Mesendoderm (in vitro differentiated cells): ENCODE measurements at regions not wholly inside any gene's neighbourhood (a gene's known extent, or its start where the extent isn't known, plus 50 kb on each side); places are given as distances from the start of the nearest gene placed in this dataset. TPM values are rescaled to one million over a fixed set of nuclear protein-coding genes. Genes with fewer than 3 reads are reported as not detected.

ENCODE experiments used
- DNase-seq: peaks from one replicate; pipeline ENCODE4 v3.0.0; 2013
- H2AK5ac ChIP-seq: 2 replicates; pipeline ENCODE4 v1.6.1; 2013; ENCODE audit warnings: low read length, inconsistent platforms
- H2BK120ac ChIP-seq: 2 replicates; pipeline ENCODE4 v1.6.1; 2013; ENCODE audit warnings: low read depth, mild to moderate bottlenecking, low read length, moderate library complexity, mixed read lengths
- H2BK15ac ChIP-seq: replicated peaks from 2 replicates; pipeline ENCODE4 v1.6.1; 2013; ENCODE audit warnings: low read depth, mild to moderate bottlenecking, moderate library complexity
- H2BK5ac ChIP-seq: 2 replicates; pipeline ENCODE4 v1.6.1; 2013; ENCODE audit warnings: low read length, inconsistent platforms
- H3K18ac ChIP-seq: 2 replicates; pipeline ENCODE4 v1.6.1; 2013; ENCODE audit warnings: mild to moderate bottlenecking, low read length, mixed read lengths
- H3K23ac ChIP-seq: one replicate; pipeline ENCODE4 v1.6.1; 2013; ENCODE audit warnings: low read length
- H3K27ac ChIP-seq: 2 replicates; pipeline ENCODE4 v1.5.1; 2013; ENCODE audit warnings: low read depth, mild to moderate bottlenecking, inconsistent platforms, low read length, moderate library complexity
- H3K27me3 ChIP-seq: 2 replicates; pipeline ENCODE4 v1.6.1; 2013; ENCODE audit warnings: low read length, control low read depth, mild to moderate bottlenecking, inconsistent platforms; ENCODE audit not compliant: insufficient read depth, poor library complexity
- H3K36me3 ChIP-seq: 2 replicates; pipeline ENCODE4 v1.6.1; 2013; ENCODE audit warnings: low read length, inconsistent platforms; ENCODE audit not compliant: control insufficient read depth, insufficient read depth
- H3K4ac ChIP-seq: one replicate; pipeline ENCODE4 v1.6.1; 2013; ENCODE audit warnings: low read depth, mild to moderate bottlenecking, low read length, moderate library complexity
- H3K4me1 ChIP-seq: 2 replicates; pipeline ENCODE4 v1.6.1; 2013; ENCODE audit warnings: low read depth, low read length, inconsistent platforms; ENCODE audit not compliant: control insufficient read depth
- H3K4me2 ChIP-seq: 2 replicates; pipeline ENCODE4 v1.6.1; 2013; ENCODE audit warnings: low read length
- H3K4me3 ChIP-seq: 2 replicates; pipeline ENCODE4 v1.5.1; 2013; ENCODE audit warnings: mild to moderate bottlenecking, low read length
- H3K56ac ChIP-seq: one replicate; pipeline ENCODE4 v1.6.1; 2013; ENCODE audit warnings: low read length
- H3K79me1 ChIP-seq: 2 replicates; pipeline ENCODE4 v1.6.1; 2013; ENCODE audit warnings: low read length, inconsistent platforms
- H3K79me2 ChIP-seq: 2 replicates; pipeline ENCODE4 v1.6.1; 2013; ENCODE audit warnings: mild to moderate bottlenecking, low read length; ENCODE audit not compliant: control insufficient read depth, insufficient read depth
- H3K9ac ChIP-seq: 2 replicates; pipeline ENCODE4 v1.6.1; 2013; ENCODE audit warnings: low read length, inconsistent platforms
- H4K5ac ChIP-seq: one replicate; pipeline ENCODE4 v1.6.1; 2013; ENCODE audit warnings: low read length
- H4K8ac ChIP-seq: one replicate; pipeline ENCODE4 v1.6.1; 2013; ENCODE audit warnings: low read depth, mild to moderate bottlenecking, control low read depth, low read length, moderate library complexity
- WGBS: extraction: QIAGEN DNeasy Blood & Tissue Kit; methylation state at CpG from one replicate; pipeline ENCODE4 v1.1.7; 2013; ENCODE audit warnings: low lambda C conversion rate, missing lambda C conversion rate; ENCODE audit not compliant: insufficient coverage; ENCODE audit errors: extremely low coverage; 5-methylcytosine and 5-hydroxymethylcytosine counted together
- small RNA-seq: library from polyadenylated mRNA; stranded (forward); fragments of <200 nt; extraction: miRNeasy Mini kit (QIAGEN cat#:217004); gene quantifications from one replicate; pipeline ENCODE3, GENCODE V24; 2013; ENCODE audit not compliant: insufficient read depth

- no peak overlapping the region for H3K56ac ChIP-seq
- no peaks in the 10 kb centered on the region for H3K36me3 ChIP-seq
- H3K9ac ChIP-seq = no peak overlapping the region
- H4K8ac ChIP-seq = no peak overlapping the region
- no peak overlapping the region for H2BK5ac ChIP-seq
- H4K5ac ChIP-seq = no peak overlapping the region
- no peak overlapping the region for H3K23ac ChIP-seq
- no peak overlapping the region for H2BK15ac ChIP-seq
- H3K4me1 ChIP-seq = no peaks in the 10 kb centered on the region
- no peak for DNase-seq
- H3K27ac ChIP-seq = no peak overlapping the region
- H3K79me1 ChIP-seq = no peaks in the 10 kb centered on the region
- H2BK120ac ChIP-seq = no peak overlapping the region
- H3K27me3 ChIP-seq = no peaks in the 10 kb centered on the region
- no peak overlapping the region for H3K18ac ChIP-seq
- no peak overlapping the region for H2AK5ac ChIP-seq
- H3K79me2 ChIP-seq = no peaks in the 10 kb centered on the region
- no CpG with 5 or more reads among the region's 8 CpGs for WGBS
- H3K4ac ChIP-seq = no peak overlapping the region
- no peak overlapping the region for H3K4me3 ChIP-seq
- no peak overlapping the region for H3K4me2 ChIP-seq
Observed at GRCh38 chr1:234662148-234662547, 52.2 kb upstream of the IRF2BP2 start.

DNA sequence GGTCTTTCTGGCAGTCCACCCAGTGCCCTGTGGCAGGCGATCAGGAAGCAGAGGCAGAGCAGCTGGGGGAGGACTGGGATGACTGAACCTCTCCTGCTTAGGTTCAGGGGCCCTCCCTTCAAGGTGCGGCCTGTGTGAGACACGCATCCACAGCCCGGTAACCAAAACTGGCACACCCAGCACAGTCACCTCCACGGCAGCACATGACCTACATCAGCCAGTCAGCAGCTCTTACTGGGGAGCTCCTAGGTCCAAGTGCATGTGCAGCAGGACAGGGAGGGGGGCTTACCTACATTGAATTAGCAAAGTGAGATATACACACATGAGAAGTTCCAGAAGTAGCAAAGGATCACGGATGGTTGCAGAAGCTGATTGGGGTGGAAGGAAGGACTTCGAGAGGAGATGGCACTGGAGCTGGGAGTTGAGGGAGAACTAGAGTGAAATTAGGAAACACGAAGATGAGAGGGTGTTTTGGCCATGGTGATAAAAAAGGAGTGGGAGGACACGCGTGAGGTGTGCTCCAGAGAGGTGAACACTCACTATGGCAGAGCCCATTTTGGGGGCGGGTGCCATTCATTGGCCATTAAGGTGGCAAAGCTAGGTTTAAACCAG lies 51.4 kb upstream of the IRF2BP2 start:
- no CpG with 5 or more reads among the region's 11 CpGs for WGBS
- no peak overlapping the region for H3K9ac ChIP-seq

DNA sequence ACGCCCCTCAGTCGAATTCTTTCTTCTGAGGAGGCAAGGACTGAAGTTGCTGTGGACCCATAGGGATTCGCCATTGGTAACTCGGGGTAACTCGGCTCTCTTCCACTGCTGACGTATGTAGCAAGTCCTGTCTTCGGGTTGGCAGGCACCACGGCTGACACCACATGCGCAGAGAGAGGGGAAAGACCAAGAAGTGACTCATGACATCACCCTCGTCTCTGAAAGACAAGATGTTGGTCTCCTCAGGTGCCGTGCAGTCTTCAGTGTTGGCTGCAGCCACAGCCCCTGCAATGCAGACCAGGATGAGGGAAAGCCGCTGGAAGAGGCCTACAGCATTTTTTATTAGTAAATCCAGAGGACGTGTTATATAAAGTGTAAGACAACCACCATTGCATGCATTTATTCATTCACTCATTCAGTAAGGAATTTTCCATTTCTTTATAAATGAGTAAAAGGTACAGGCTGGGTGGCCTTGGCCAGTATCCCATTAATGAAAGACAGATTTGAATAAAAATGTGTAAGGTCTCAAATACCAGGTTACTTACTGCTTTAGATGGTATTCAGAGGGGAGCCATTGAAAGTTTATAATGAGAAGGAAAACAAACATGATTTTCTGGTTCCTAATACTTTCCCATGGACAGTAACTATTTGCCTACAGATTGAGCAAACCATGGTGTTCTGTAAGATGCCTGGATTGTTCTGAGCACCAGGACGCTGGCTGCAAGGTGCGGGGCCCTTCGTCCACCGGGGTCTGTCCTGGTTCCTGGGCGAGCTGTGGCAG lies 50.7 kb upstream of the IRF2BP2 start:
- no peak overlapping the region for H2BK15ac ChIP-seq

More for the DNA sequence above, 51.4 kb upstream of the IRF2BP2 start:
- Histone ChIP-seq H4K8ac (no peak overlapping the region), H3K56ac (no peak overlapping the region), H3K23ac (no peak overlapping the region), H3K18ac (no peak overlapping the region), H3K27me3 (no peaks in the 10 kb centered on the region), H4K5ac (no peak overlapping the region), H2BK15ac (no peak overlapping the region), H3K4me1 (no peaks in the 10 kb centered on the region), H2BK5ac (no peak overlapping the region), H3K79me2 (no peaks in the 10 kb centered on the region), H2AK5ac (no peak overlapping the region), H2BK120ac (no peak overlapping the region), H3K4ac (no peak overlapping the region), H3K4me2 (no peak overlapping the region), H3K79me1 (no peaks in the 10 kb centered on the region), H3K27ac (no peak overlapping the region), H3K4me3 (no peak overlapping the region), H3K36me3 (no peaks in the 10 kb centered on the region)
- DNase-seq = no peak

More for the DNA sequence above, 50.7 kb upstream of the IRF2BP2 start:
- Histone ChIP-seq H2BK120ac (no peak overlapping the region), H3K56ac (no peak overlapping the region), H2BK5ac (no peak overlapping the region), H3K27ac (no peak overlapping the region), H3K79me2 (no peaks in the 10 kb centered on the region), H3K18ac (no peak overlapping the region), H3K27me3 (no peaks in the 10 kb centered on the region), H3K4me1 (no peaks in the 10 kb centered on the region), H3K36me3 (no peaks in the 10 kb centered on the region), H3K79me1 (no peaks in the 10 kb centered on the region), H3K4me3 (no peak overlapping the region), H4K8ac (no peak overlapping the region), H3K23ac (no peak overlapping the region), H3K9ac (no peak overlapping the region), H3K4me2 (no peak overlapping the region), H4K5ac (no peak overlapping the region), H3K4ac (no peak overlapping the region), H2AK5ac (no peak overlapping the region)
- no CpG with 5 or more reads among the region's 18 CpGs for WGBS
- no peak for DNase-seq

Small RNAs in the stretch of these regions (small RNA-seq; reads per million reads assigned to genes)
- not detected for gene RNY4P16
